ENCODE measurements at regions not wholly inside any gene's neighbourhood (a gene's known extent, or its start where the extent isn't known, plus 50 kb on each side); places are given as distances from the start of the nearest gene placed in this dataset.
A peak's percentile ranks its signal among the peaks of the same experiment; 100 is the strongest.

DNA sequence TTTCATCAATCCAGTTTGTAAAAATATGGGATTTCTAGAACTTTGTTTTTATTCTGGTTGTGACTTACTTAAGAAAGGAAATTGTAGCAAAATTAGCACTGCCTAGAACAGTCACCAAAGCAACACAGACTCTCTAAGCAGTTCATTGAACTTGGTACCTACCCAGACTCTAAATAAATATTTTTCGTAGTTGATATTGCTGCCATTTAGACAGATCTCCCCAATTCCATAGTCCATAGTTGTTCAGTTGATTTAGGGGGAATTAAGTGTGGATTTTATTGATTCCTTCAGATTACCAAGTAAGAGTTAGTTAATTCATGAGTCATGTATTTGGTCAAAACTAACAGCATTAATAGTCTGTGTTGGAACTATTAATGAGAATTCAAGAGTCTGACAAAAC lies 822.5 kb downstream of the DHX35 start:
- Histone ChIP-seq H3K4me1 (peaks cover 57% of the 10 kb centered on the region), H3K9ac (no peak overlapping the region), H3K79me2 (no peaks in the 10 kb centered on the region), H3K36me3 (ENCODE audit: control insufficient read depth, insufficient read depth, low read length) (no peaks in the 10 kb centered on the region), H3K27ac (peak overlapping the region; percentile 99), H2AFZ (no peak overlapping the region), H3K9me3 (ENCODE audit: control insufficient read depth, low read length) (no peaks in the 10 kb centered on the region), H3K4me2 (ENCODE audit: low read length) (peak overlapping the region; percentile 36), H3K27me3 (ENCODE audit: control insufficient read depth, insufficient read depth, low read length) (no peaks in the 10 kb centered on the region), H3K4me3 (ENCODE audit: low read depth, low read length) (no peak overlapping the region)
- TF ChIP-seq, protein P1, sequence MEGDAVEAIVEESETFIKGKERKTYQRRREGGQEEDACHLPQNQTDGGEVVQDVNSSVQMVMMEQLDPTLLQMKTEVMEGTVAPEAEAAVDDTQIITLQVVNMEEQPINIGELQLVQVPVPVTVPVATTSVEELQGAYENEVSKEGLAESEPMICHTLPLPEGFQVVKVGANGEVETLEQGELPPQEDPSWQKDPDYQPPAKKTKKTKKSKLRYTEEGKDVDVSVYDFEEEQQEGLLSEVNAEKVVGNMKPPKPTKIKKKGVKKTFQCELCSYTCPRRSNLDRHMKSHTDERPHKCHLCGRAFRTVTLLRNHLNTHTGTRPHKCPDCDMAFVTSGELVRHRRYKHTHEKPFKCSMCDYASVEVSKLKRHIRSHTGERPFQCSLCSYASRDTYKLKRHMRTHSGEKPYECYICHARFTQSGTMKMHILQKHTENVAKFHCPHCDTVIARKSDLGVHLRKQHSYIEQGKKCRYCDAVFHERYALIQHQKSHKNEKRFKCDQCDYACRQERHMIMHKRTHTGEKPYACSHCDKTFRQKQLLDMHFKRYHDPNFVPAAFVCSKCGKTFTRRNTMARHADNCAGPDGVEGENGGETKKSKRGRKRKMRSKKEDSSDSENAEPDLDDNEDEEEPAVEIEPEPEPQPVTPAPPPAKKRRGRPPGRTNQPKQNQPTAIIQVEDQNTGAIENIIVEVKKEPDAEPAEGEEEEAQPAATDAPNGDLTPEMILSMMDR (IDR thresholded peaks at IDR 0.05): no peak

- no peaks in the 10 kb centered on the region for H3K36me3 ChIP-seq (ENCODE audit: control insufficient read depth, insufficient read depth, low read length)
- no peaks in the 10 kb centered on the region for H3K27me3 ChIP-seq (ENCODE audit: control insufficient read depth, insufficient read depth, low read length)
- no peaks in the 10 kb centered on the region for H3K9me3 ChIP-seq (ENCODE audit: control insufficient read depth, low read length)
- H3K4me2 ChIP-seq (ENCODE audit: low read length): no peak overlapping the region
- peak overlapping the region; percentile 65 for H2AFZ ChIP-seq
- TF ChIP-seq, protein P1 (IDR thresholded peaks at IDR 0.05): peak; percentile 52
- H3K27ac ChIP-seq: peak overlapping the region; percentile 70
- H3K9ac ChIP-seq: no peak overlapping the region
- no peaks in the 10 kb centered on the region for H3K79me2 ChIP-seq
- H3K4me3 ChIP-seq (ENCODE audit: low read depth, low read length): no peak overlapping the region
- peaks cover 35% of the 10 kb centered on the region for H3K4me1 ChIP-seq
Measured at GRCh38 chr20:39778847-39779604, 816.9 kb downstream of the DHX35 start.

DNA sequence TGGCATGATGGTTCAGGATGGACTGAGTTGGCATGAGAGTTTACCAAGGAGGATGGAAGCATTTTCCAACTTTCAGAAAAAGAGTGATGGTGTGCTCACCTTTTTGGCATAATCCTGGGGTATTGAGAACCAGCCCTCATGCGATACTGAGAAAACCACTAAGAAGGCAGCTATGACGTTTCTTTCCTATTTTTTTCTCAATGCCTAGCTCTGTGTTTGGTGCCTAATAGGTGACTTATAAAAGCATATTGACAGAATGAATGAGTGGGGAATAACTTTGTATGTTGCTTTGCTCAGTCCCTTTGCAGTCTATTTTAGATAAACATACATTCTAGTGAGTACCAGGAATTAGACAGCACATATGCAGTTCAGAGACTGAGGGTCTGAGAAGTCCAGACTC lies 816.3 kb downstream of the DHX35 start:
- Histone ChIP-seq H3K4me1 (peaks cover 29% of the 10 kb centered on the region), H3K9me3 (ENCODE audit: control insufficient read depth, low read length) (no peaks in the 10 kb centered on the region), H3K9ac (no peak overlapping the region), H3K4me2 (ENCODE audit: low read length) (no peak overlapping the region), H3K27ac (peak overlapping the region; percentile 70), H2AFZ (peak overlapping the region; percentile 65), H3K27me3 (ENCODE audit: control insufficient read depth, insufficient read depth, low read length) (no peaks in the 10 kb centered on the region), H3K4me3 (ENCODE audit: low read depth, low read length) (no peak overlapping the region), H3K79me2 (no peaks in the 10 kb centered on the region), H3K36me3 (ENCODE audit: control insufficient read depth, insufficient read depth, low read length) (no peaks in the 10 kb centered on the region)
- TF ChIP-seq, protein P1 (IDR thresholded peaks at IDR 0.05): no peak

DNA sequence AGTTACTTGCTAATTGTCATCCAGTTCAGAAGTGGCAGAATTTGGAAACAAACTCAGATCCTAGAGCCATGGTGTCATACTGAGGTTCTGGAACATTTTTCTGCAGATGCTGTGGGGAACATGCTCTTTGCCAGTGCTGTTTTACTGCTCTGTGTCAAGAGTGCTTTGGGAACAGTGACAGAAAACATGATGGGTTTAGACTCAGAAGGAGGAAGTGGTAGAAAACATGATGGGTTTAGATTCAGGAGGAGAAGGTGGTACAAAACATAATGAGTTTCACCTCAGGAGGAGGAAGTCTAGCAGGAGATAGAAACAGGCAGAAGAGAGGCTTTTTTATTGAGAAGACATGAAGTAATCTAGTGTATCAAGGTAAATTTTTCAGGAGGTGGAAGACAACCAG lies 815.5 kb downstream of the DHX35 start:
- Histone ChIP-seq H3K4me1 (peaks cover 26% of the 10 kb centered on the region), H3K27me3 (ENCODE audit: control insufficient read depth, insufficient read depth, low read length) (no peaks in the 10 kb centered on the region), H2AFZ (peak overlapping the region; percentile 65), H3K9me3 (ENCODE audit: control insufficient read depth, low read length) (no peaks in the 10 kb centered on the region), H3K4me3 (ENCODE audit: low read depth, low read length) (no peak overlapping the region), H3K36me3 (ENCODE audit: control insufficient read depth, insufficient read depth, low read length) (no peaks in the 10 kb centered on the region), H3K9ac (no peak overlapping the region), H3K4me2 (ENCODE audit: low read length) (no peak overlapping the region), H3K79me2 (no peaks in the 10 kb centered on the region), H3K27ac (peak overlapping the region; percentile 70)
- TF ChIP-seq, protein P1 (IDR thresholded peaks at IDR 0.05): no peak

GRCh38 chr20:39775110-39775509 lies 813.0 kb downstream of the DHX35 start:
- Histone ChIP-seq H3K9ac (no peak overlapping the region), H3K27me3 (ENCODE audit: control insufficient read depth, insufficient read depth, low read length) (no peaks in the 10 kb centered on the region), H3K27ac (no peak overlapping the region), H3K4me1 (peaks cover 26% of the 10 kb centered on the region), H3K4me3 (ENCODE audit: low read depth, low read length) (no peak overlapping the region), H3K79me2 (no peaks in the 10 kb centered on the region), H3K9me3 (ENCODE audit: control insufficient read depth, low read length) (no peaks in the 10 kb centered on the region), H2AFZ (no peak overlapping the region), H3K36me3 (ENCODE audit: control insufficient read depth, insufficient read depth, low read length) (no peaks in the 10 kb centered on the region), H3K4me2 (ENCODE audit: low read length) (no peak overlapping the region)
- TF ChIP-seq, protein P1 (IDR thresholded peaks at IDR 0.05): no peak

Measured in parathyroid adenoma (tissue), 2 donors.